ENCODE measurements at regions not wholly inside any gene's neighbourhood (a gene's known extent, or its start where the extent isn't known, plus 50 kb on each side); places are given as distances from the start of the nearest gene placed in this dataset.

DNA sequence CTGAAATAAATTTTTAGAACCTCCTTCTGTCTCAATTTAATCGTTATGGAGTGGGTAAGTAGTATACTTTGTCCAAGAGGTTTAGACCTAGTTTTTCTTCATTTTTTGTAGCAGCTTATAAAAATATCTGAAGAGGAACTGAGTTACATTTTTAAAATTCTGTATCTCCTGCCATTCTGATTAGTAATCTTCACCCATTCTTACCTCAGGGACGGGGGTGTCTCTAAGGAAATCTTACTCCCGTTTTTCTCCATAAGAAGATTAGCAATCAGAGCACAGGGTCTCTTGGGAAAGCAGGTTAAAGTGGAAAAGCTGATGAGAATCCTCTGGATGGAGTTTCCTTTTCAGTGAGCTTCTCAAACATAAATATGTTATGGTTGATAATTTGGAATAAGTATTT is 259.3 kb upstream of the FAM83B start:
- TF ChIP-seq EZH2 (IDR thresholded peaks at IDR 0.05) (no peak), POLR2AphosphoS5 (IDR thresholded peaks at IDR 0.05; ENCODE audit: borderline replicate concordance, low read depth, low read length) (no peak)

Data from SK-N-MC (cell line).